ENCODE measurements at regions not wholly inside any gene's neighbourhood (a gene's known extent, or its start where the extent isn't known, plus 50 kb on each side); places are given as distances from the start of the nearest gene placed in this dataset.

GRCh38 chr4:182015014-182015413 lies 228.2 kb upstream of the TENM3 start:
- Histone ChIP-seq H3K9me3 (replicated peaks; ENCODE audit: low read length) (no peaks in the 10 kb centered on the region), H3K4me3 (ENCODE audit: low read length) (no peak overlapping the region), H3K27me3 (ENCODE audit: control insufficient read depth, insufficient read depth, low read length) (no peaks in the 10 kb centered on the region)

DNA sequence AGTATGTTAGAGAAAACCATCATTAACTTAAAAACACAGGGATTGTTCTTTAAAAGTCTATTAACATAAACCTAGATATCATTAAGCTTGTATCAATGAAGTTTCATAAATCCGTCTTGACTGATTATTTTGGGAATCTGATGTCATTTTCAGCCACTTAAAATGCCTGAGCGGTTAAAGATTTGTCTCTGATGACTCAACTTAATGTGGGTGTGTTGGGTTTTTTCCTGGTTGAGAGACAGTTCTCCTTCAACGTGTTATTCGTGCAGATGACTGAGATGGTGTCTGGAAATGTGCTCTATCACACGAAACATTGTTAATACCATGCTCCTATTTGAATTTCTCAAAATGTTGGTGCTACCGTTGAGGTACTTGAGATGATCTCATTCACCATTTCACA lies 227.3 kb upstream of the TENM3 start:
- no peaks in the 10 kb centered on the region for H3K9me3 ChIP-seq (replicated peaks; ENCODE audit: low read length)
- no peak overlapping the region for H3K4me3 ChIP-seq (ENCODE audit: low read length)
- H3K9ac ChIP-seq (ENCODE audit: low read depth, low read length), result no peak overlapping the region
- no peaks in the 10 kb centered on the region for H3K27me3 ChIP-seq (ENCODE audit: control insufficient read depth, insufficient read depth, low read length)
- H3K36me3 ChIP-seq (ENCODE audit: insufficient read depth, low read length), result no peaks in the 10 kb centered on the region
- H3K4me1 ChIP-seq (ENCODE audit: control insufficient read depth, insufficient read depth, low read length), result peaks cover 6% of the 10 kb centered on the region
- no peak overlapping the region for H3K4me2 ChIP-seq (ENCODE audit: low read length)

More at GRCh38 chr4:182015014-182015413, 228.2 kb upstream of the TENM3 start:
- H3K9ac ChIP-seq (ENCODE audit: low read depth, low read length), result no peak overlapping the region
- H3K36me3 ChIP-seq (ENCODE audit: insufficient read depth, low read length), result no peaks in the 10 kb centered on the region
- H3K4me1 ChIP-seq (ENCODE audit: control insufficient read depth, insufficient read depth, low read length), result peaks cover 6% of the 10 kb centered on the region
- H3K4me2 ChIP-seq (ENCODE audit: low read length), result no peak overlapping the region

- H3K4me3 ChIP-seq (ENCODE audit: low read length), result no peak overlapping the region
- H3K36me3 ChIP-seq (ENCODE audit: insufficient read depth, low read length), result no peaks in the 10 kb centered on the region
- no peak overlapping the region for H3K4me2 ChIP-seq (ENCODE audit: low read length)
- peaks cover 6% of the 10 kb centered on the region for H3K4me1 ChIP-seq (ENCODE audit: control insufficient read depth, insufficient read depth, low read length)
- no peak overlapping the region for H3K9ac ChIP-seq (ENCODE audit: low read depth, low read length)
- no peaks in the 10 kb centered on the region for H3K27me3 ChIP-seq (ENCODE audit: control insufficient read depth, insufficient read depth, low read length)
- no peaks in the 10 kb centered on the region for H3K9me3 ChIP-seq (replicated peaks; ENCODE audit: low read length)
These were observed 226.2 kb upstream of the TENM3 start for GRCh38 chr4:182017038-182017437.

- H3K4me1 ChIP-seq (ENCODE audit: control insufficient read depth, insufficient read depth, low read length), result peaks cover 6% of the 10 kb centered on the region
- H3K27me3 ChIP-seq (ENCODE audit: control insufficient read depth, insufficient read depth, low read length), result no peaks in the 10 kb centered on the region
- no peaks in the 10 kb centered on the region for H3K9me3 ChIP-seq (replicated peaks; ENCODE audit: low read length)
- H3K4me3 ChIP-seq (ENCODE audit: low read length), result no peak overlapping the region
- no peak overlapping the region for H3K9ac ChIP-seq (ENCODE audit: low read depth, low read length)
- H3K36me3 ChIP-seq (ENCODE audit: insufficient read depth, low read length), result no peaks in the 10 kb centered on the region
- H3K4me2 ChIP-seq (ENCODE audit: low read length), result no peak overlapping the region
These were observed 224.5 kb upstream of the TENM3 start for GRCh38 chr4:182018691-182019090.

DNA sequence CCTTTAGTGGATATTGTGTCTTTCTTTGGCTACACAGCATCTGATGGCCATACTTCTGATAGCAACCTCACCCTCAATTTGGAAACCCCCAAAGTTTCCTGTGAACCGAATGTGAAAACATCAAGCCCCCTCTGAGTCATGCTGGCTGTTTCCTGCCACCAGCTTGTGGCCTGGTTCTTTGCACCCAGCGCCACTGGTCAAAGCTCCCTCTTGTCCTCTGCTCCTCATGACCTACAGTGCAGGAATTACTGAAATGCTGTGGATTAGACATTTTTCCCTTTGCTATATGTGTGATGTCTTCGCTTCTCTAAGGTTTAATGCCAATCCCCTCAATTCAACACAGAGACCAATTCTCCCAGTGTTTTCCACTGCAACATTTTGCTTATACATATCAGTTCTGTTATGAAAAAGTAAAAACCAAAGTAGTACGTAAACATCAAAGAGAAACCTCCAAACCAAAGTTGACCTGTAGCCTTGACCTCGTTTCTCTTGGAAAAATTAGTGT lies 224.0 kb upstream of the TENM3 start:
- Histone ChIP-seq H3K4me1 (ENCODE audit: control insufficient read depth, insufficient read depth, low read length) (peaks cover 6% of the 10 kb centered on the region), H3K36me3 (ENCODE audit: insufficient read depth, low read length) (no peaks in the 10 kb centered on the region), H3K9me3 (replicated peaks; ENCODE audit: low read length) (no peaks in the 10 kb centered on the region), H3K27me3 (ENCODE audit: control insufficient read depth, insufficient read depth, low read length) (no peaks in the 10 kb centered on the region), H3K4me2 (ENCODE audit: low read length) (no peak overlapping the region), H3K9ac (ENCODE audit: low read depth, low read length) (no peak overlapping the region), H3K4me3 (ENCODE audit: low read length) (no peak overlapping the region)

- H3K4me1 ChIP-seq (ENCODE audit: control insufficient read depth, insufficient read depth, low read length), result no peaks in the 10 kb centered on the region
- H3K36me3 ChIP-seq (ENCODE audit: insufficient read depth, low read length), result no peaks in the 10 kb centered on the region
- H3K27me3 ChIP-seq (ENCODE audit: control insufficient read depth, insufficient read depth, low read length), result no peaks in the 10 kb centered on the region
- H3K4me3 ChIP-seq (ENCODE audit: low read length), result no peak overlapping the region
- peaks cover 3% of the 10 kb centered on the region for H3K9me3 ChIP-seq (replicated peaks; ENCODE audit: low read length)
- H3K9ac ChIP-seq (ENCODE audit: low read depth, low read length), result no peak overlapping the region
- H3K4me2 ChIP-seq (ENCODE audit: low read length), result no peak overlapping the region
These were observed 220.3 kb upstream of the TENM3 start for GRCh38 chr4:182022909-182023308.

DNA sequence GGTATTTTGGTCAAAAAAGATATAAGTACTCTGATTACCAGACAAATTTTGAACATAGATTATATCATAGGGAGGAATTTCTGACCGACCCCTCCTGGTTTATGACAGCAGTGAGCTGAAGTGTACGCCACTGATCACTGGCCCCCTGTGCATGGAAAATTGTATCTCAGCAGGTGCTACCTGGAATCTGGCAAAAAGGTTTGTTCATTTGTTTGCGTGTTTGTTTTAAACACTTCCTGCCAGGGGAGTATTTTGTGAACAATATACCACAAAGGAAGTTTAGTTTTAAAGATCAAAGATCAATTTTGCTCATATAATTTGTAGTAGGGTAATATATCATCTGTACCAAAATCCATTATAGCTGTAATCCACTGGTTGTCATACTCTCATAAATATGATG lies 219.7 kb upstream of the TENM3 start:
- no peak overlapping the region for H3K4me2 ChIP-seq (ENCODE audit: low read length)
- H3K4me3 ChIP-seq (ENCODE audit: low read length), result no peak overlapping the region
- no peaks in the 10 kb centered on the region for H3K36me3 ChIP-seq (ENCODE audit: insufficient read depth, low read length)
- H3K27me3 ChIP-seq (ENCODE audit: control insufficient read depth, insufficient read depth, low read length), result no peaks in the 10 kb centered on the region
- H3K4me1 ChIP-seq (ENCODE audit: control insufficient read depth, insufficient read depth, low read length), result no peaks in the 10 kb centered on the region
- peaks cover 3% of the 10 kb centered on the region for H3K9me3 ChIP-seq (replicated peaks; ENCODE audit: low read length)
- no peak overlapping the region for H3K9ac ChIP-seq (ENCODE audit: low read depth, low read length)

GRCh38 chr4:182042945-182043344 lies 200.3 kb upstream of the TENM3 start:
- no peak overlapping the region for H3K4me3 ChIP-seq (ENCODE audit: low read length)

GRCh38 chr4:182048871-182049270 lies 194.3 kb upstream of the TENM3 start:
- H3K27me3 ChIP-seq (ENCODE audit: control insufficient read depth, insufficient read depth, low read length), result no peaks in the 10 kb centered on the region
- H3K4me1 ChIP-seq (ENCODE audit: control insufficient read depth, insufficient read depth, low read length), result no peaks in the 10 kb centered on the region
- H3K9me3 ChIP-seq (replicated peaks; ENCODE audit: low read length), result no peaks in the 10 kb centered on the region
- no peak overlapping the region for H3K4me2 ChIP-seq (ENCODE audit: low read length)
- no peaks in the 10 kb centered on the region for H3K36me3 ChIP-seq (ENCODE audit: insufficient read depth, low read length)
- H3K4me3 ChIP-seq (ENCODE audit: low read length), result no peak overlapping the region
- no peak overlapping the region for H3K9ac ChIP-seq (ENCODE audit: low read depth, low read length)

More at GRCh38 chr4:182042945-182043344, 200.3 kb upstream of the TENM3 start:
- H3K4me2 ChIP-seq (ENCODE audit: low read length), result no peak overlapping the region
- H3K4me1 ChIP-seq (ENCODE audit: control insufficient read depth, insufficient read depth, low read length), result no peaks in the 10 kb centered on the region
- H3K9ac ChIP-seq (ENCODE audit: low read depth, low read length), result no peak overlapping the region
- H3K9me3 ChIP-seq (replicated peaks; ENCODE audit: low read length), result no peaks in the 10 kb centered on the region
- no peaks in the 10 kb centered on the region for H3K27me3 ChIP-seq (ENCODE audit: control insufficient read depth, insufficient read depth, low read length)
- H3K36me3 ChIP-seq (ENCODE audit: insufficient read depth, low read length), result no peaks in the 10 kb centered on the region

DNA sequence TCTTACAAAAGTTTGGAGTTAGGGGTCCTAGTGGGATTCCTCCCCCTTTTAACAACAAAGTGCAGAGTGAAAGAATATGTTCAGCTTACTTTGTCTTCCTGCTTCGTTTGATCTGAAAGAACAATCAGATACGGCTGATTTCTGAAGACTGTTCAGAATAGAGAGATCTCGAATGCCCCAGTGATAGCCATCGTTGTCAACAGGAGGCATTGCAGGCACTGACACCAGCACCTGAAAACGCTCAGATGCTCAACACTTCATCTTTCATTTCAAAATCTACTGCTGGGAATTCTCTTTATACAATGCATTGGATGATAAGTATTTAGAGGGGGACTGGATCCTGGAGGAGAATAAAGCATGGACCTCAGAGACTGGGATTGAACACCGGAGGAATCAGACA lies 186.3 kb upstream of the TENM3 start:
- H3K4me2 ChIP-seq (ENCODE audit: low read length), result no peak overlapping the region
- no peaks in the 10 kb centered on the region for H3K27me3 ChIP-seq (ENCODE audit: control insufficient read depth, insufficient read depth, low read length)
- no peaks in the 10 kb centered on the region for H3K36me3 ChIP-seq (ENCODE audit: insufficient read depth, low read length)
- H3K4me1 ChIP-seq (ENCODE audit: control insufficient read depth, insufficient read depth, low read length), result no peaks in the 10 kb centered on the region
- H3K4me3 ChIP-seq (ENCODE audit: low read length), result no peak overlapping the region
- no peak overlapping the region for H3K9ac ChIP-seq (ENCODE audit: low read depth, low read length)
- H3K9me3 ChIP-seq (replicated peaks; ENCODE audit: low read length), result no peaks in the 10 kb centered on the region

GRCh38 chr4:182062458-182062857 lies 180.7 kb upstream of the TENM3 start:
- no peaks in the 10 kb centered on the region for H3K27me3 ChIP-seq (ENCODE audit: control insufficient read depth, insufficient read depth, low read length)
- no peaks in the 10 kb centered on the region for H3K36me3 ChIP-seq (ENCODE audit: insufficient read depth, low read length)
- H3K4me1 ChIP-seq (ENCODE audit: control insufficient read depth, insufficient read depth, low read length), result peaks cover 17% of the 10 kb centered on the region
- H3K4me2 ChIP-seq (ENCODE audit: low read length), result peak overlapping the region; percentile 53
- no peak overlapping the region for H3K4me3 ChIP-seq (ENCODE audit: low read length)
- no peaks in the 10 kb centered on the region for H3K9me3 ChIP-seq (replicated peaks; ENCODE audit: low read length)
- H3K9ac ChIP-seq (ENCODE audit: low read depth, low read length), result peak overlapping the region; percentile 37

- Histone ChIP-seq H3K9me3 (replicated peaks; ENCODE audit: low read length) (no peaks in the 10 kb centered on the region), H3K36me3 (ENCODE audit: insufficient read depth, low read length) (no peaks in the 10 kb centered on the region), H3K4me1 (ENCODE audit: control insufficient read depth, insufficient read depth, low read length) (peaks cover 17% of the 10 kb centered on the region), H3K27me3 (ENCODE audit: control insufficient read depth, insufficient read depth, low read length) (no peaks in the 10 kb centered on the region), H3K9ac (ENCODE audit: low read depth, low read length) (peak overlapping the region; percentile 37), H3K4me3 (ENCODE audit: low read length) (no peak overlapping the region), H3K4me2 (ENCODE audit: low read length) (peak overlapping the region; percentile 62)
These were observed 180.3 kb upstream of the TENM3 start for GRCh38 chr4:182062936-182063335.
